ENCODE measurements at regions not wholly inside any gene's neighbourhood (a gene's known extent, or its start where the extent isn't known, plus 50 kb on each side); places are given as distances from the start of the nearest gene placed in this dataset.

DNA sequence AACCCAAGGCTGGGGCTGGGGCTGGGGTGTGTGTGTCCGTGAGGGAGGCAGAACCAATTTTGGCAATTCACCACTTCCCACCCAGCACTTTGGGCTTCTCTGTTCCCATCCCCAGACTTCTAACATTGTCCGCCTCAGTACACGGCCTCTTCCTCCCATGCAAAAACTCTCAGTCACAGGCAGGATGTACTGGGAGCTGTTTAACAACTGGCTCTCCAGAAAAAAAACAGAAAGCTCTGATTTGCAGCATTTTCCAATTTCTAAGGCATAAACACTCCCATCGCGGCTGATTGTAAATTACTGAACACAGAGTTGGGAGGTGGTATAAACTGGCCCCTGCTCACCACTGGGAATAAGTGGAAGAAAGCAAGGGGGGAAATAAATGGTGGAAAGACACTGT, 73.1 kb upstream of the MAP4K3 start:
- Histone ChIP-seq H3K4me3 (no peak overlapping the region), H3K27ac (no peak overlapping the region), H3K36me3 (no peaks in the 10 kb centered on the region), H3K27me3 (no peaks in the 10 kb centered on the region), H3K4me1 (peaks cover 29% of the 10 kb centered on the region), H3K9me3 (no peaks in the 10 kb centered on the region)
- DNase-seq (ENCODE audit: extremely low spot score in 2 of 2), result no peak
- TF ChIP-seq POLR2A (IDR thresholded peaks at IDR 0.05) (no peak), POLR2AphosphoS5 (IDR thresholded peaks at IDR 0.05; ENCODE audit: insufficient read depth in 1 of 2, low read depth in 1 of 2) (no peak)
- TF ChIP-seq, protein P1, sequence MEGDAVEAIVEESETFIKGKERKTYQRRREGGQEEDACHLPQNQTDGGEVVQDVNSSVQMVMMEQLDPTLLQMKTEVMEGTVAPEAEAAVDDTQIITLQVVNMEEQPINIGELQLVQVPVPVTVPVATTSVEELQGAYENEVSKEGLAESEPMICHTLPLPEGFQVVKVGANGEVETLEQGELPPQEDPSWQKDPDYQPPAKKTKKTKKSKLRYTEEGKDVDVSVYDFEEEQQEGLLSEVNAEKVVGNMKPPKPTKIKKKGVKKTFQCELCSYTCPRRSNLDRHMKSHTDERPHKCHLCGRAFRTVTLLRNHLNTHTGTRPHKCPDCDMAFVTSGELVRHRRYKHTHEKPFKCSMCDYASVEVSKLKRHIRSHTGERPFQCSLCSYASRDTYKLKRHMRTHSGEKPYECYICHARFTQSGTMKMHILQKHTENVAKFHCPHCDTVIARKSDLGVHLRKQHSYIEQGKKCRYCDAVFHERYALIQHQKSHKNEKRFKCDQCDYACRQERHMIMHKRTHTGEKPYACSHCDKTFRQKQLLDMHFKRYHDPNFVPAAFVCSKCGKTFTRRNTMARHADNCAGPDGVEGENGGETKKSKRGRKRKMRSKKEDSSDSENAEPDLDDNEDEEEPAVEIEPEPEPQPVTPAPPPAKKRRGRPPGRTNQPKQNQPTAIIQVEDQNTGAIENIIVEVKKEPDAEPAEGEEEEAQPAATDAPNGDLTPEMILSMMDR (IDR thresholded peaks at IDR 0.05), result no peak
- intact Hi-C loops (cut with DNase I), result no loop called here

- no peaks in the 10 kb centered on the region for H3K9me3 ChIP-seq
- H3K27ac ChIP-seq, result peak overlapping the region; percentile 66
- intact Hi-C loops (cut with DNase I), result no loop called here
- no peaks in the 10 kb centered on the region for H3K36me3 ChIP-seq
- TF ChIP-seq POLR2A (IDR thresholded peaks at IDR 0.05), result no peak
- TF ChIP-seq, protein P1 (IDR thresholded peaks at IDR 0.05), result no peak
- peak in 1 of 2 donors; percentile 84 for DNase-seq (ENCODE audit: extremely low spot score in 2 of 2)
- H3K27me3 ChIP-seq, result no peaks in the 10 kb centered on the region
- H3K4me3 ChIP-seq, result no peak overlapping the region
- peaks cover 20% of the 10 kb centered on the region for H3K4me1 ChIP-seq
Observed at GRCh38 chr2:39511219-39511604, 74.1 kb upstream of the MAP4K3 start.

GRCh38 chr2:39511605-39512433, 74.7 kb upstream of the MAP4K3 start:
- no peaks in the 10 kb centered on the region for H3K9me3 ChIP-seq
- no peaks in the 10 kb centered on the region for H3K36me3 ChIP-seq
- TF ChIP-seq, protein P1 (IDR thresholded peaks at IDR 0.05), result no peak
- H3K4me3 ChIP-seq, result no peak overlapping the region
- no peaks in the 10 kb centered on the region for H3K27me3 ChIP-seq
- no peak for DNase-seq (ENCODE audit: extremely low spot score in 2 of 2)
- peaks cover 26% of the 10 kb centered on the region for H3K4me1 ChIP-seq
- intact Hi-C loops (cut with DNase I), result no loop called here
- H3K27ac ChIP-seq, result peak overlapping the region; percentile 66

- no peak for DNase-seq (ENCODE audit: extremely low spot score in 2 of 2)
- Histone ChIP-seq H3K27me3 (no peaks in the 10 kb centered on the region), H3K4me1 (peaks cover 32% of the 10 kb centered on the region), H3K9me3 (no peaks in the 10 kb centered on the region), H3K4me3 (no peak overlapping the region), H3K36me3 (no peaks in the 10 kb centered on the region), H3K27ac (peak overlapping the region; percentile 66)
- intact Hi-C loops (cut with DNase I), result no loop called here
- TF ChIP-seq POLR2A (IDR thresholded peaks at IDR 0.05) (no peak), POLR2AphosphoS5 (IDR thresholded peaks at IDR 0.05; ENCODE audit: insufficient read depth in 1 of 2, low read depth in 1 of 2) (no peak)
- TF ChIP-seq, protein P1 (IDR thresholded peaks at IDR 0.05), result no peak
Observed at GRCh38 chr2:39512434-39512935, 75.4 kb upstream of the MAP4K3 start.

GRCh38 chr2:39512941-39513340, 75.9 kb upstream of the MAP4K3 start:
- TF ChIP-seq, protein P1 (IDR thresholded peaks at IDR 0.05), result no peak
- TF ChIP-seq POLR2AphosphoS5 (IDR thresholded peaks at IDR 0.05; ENCODE audit: insufficient read depth in 1 of 2, low read depth in 1 of 2) (no peak), POLR2A (IDR thresholded peaks at IDR 0.05) (no peak)
- no peaks in the 10 kb centered on the region for H3K36me3 ChIP-seq
- H3K27me3 ChIP-seq, result no peaks in the 10 kb centered on the region
- H3K27ac ChIP-seq, result peak overlapping the region; percentile 66
- peaks cover 32% of the 10 kb centered on the region for H3K4me1 ChIP-seq
- H3K9me3 ChIP-seq, result no peaks in the 10 kb centered on the region
- intact Hi-C loops (cut with DNase I), result no loop called here
- H3K4me3 ChIP-seq, result no peak overlapping the region
- DNase-seq (ENCODE audit: extremely low spot score in 2 of 2), result no peak
